Prostate gland (tissue), 2 donors: ENCODE measurements at regions not wholly inside any gene's neighbourhood (a gene's known extent, or its start where the extent isn't known, plus 50 kb on each side); places are given as distances from the start of the nearest gene placed in this dataset.

Experiments
- CTCF ChIP-seq, 4 experiments: fragments of 200-600 bp in 2 of 4; fragments of 450-650 bp in 2 of 4; sonication (generic) in 2 of 4; IDR thresholded peaks; 1 replicate in 3 of 4; 2 replicates in 1 of 4; pipeline ENCODE4 v1.5.1; 2016 to 2019; ENCODE audit warnings: antibody characterized with exemption in 4 of 4, mild to moderate bottlenecking in 2 of 4, moderate library complexity in 2 of 4
- POLR2A ChIP-seq: fragments of 450-650 bp; IDR thresholded peaks from one replicate; pipeline ENCODE4 v1.6.1; 2016; ENCODE audit warnings: antibody characterized with exemption, mild to moderate bottlenecking

DNA sequence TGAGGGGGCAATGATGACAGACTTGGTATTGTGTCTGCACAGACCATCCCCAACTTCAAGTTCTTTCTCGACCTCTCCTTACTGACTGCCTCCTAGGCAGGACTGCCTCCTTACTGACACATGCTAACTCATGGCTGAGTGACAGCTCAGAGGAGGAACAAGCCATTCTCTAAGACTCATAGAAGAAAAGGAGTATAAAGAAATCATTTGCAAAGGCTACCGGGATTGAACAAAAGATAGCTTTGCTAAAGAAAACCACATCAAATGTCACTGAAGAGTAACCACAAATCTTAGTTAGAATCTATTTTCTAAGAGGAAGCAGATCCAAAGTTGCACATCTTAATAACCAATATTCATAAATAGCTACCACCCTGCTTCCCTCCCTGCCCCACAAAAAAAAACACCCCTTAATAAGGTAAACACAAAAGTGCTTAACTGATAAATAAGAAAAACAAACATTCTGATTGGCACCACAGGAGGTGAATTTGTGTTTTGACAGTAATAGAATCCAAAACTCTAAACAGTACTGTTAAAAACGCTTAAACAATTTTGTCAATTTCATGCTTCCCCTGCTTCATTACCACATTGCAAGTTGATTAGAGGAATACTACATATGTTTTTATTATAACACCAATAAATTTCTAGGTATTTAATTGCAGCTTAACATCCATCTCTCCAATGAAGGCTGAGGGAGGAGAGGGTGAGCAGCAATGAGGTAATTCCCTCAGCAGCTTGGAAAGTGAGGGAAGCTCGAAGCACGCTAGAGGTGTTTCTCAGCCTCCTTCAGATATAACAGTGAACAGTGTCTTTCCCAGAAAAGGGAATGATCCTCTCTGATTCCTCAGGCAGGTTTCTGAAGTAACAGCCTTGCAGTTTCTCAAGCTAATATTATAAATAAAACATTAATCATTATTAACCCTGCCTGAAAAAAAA lies 160.0 kb downstream of the HNRNPD start:
- TF ChIP-seq CTCF (IDR thresholded peaks at IDR 0.05), result no peak
- TF ChIP-seq POLR2A, result no peak
